PC-9 (cell line): ENCODE measurements at regions not wholly inside any gene's neighbourhood (a gene's known extent, or its start where the extent isn't known, plus 50 kb on each side); places are given as distances from the start of the nearest gene placed in this dataset.

ENCODE experiments used
- CTCF ChIP-seq: fragments of 200-600 bp; sonication (generic); conservative IDR thresholded peaks from 2 replicates; pipeline ENCODE4 v1.6.1; 2017; ENCODE audit warnings: mixed run types, antibody characterized with exemption, mild to moderate bottlenecking, moderate library complexity
- EZH2 ChIP-seq: fragments of 200-600 bp; sonication (generic); IDR thresholded peaks from 2 replicates; pipeline ENCODE4 v1.8.0; 2017; ENCODE audit warnings: antibody characterized with exemption, low read depth

- TF ChIP-seq CTCF: no peak
- TF ChIP-seq EZH2: no peak
These were observed 549.0 kb downstream of the REEP3 start for GRCh38 chr10:64070241-64070640.
